GM12872 (cell line): ENCODE measurements at regions not wholly inside any gene's neighbourhood (a gene's known extent, or its start where the extent isn't known, plus 50 kb on each side); places are given as distances from the start of the nearest gene placed in this dataset.

Experiments used
- CTCF ChIP-seq: IDR thresholded peaks from 3 replicates; pipeline ENCODE4 v1.5.1; 2011; ENCODE audit warnings: low read depth, mild to moderate bottlenecking, low read length, moderate library complexity; ENCODE audit not compliant: insufficient read depth

GRCh38 chr4:115906428-115906827 is 793.0 kb upstream of the NDST4 start:
- TF ChIP-seq CTCF, result no peak

GRCh38 chr4:115883847-115884246 is 770.4 kb upstream of the NDST4 start:
- no peak for TF ChIP-seq CTCF

GRCh38 chr4:115883231-115883630 is 769.8 kb upstream of the NDST4 start:
- TF ChIP-seq CTCF, result no peak

GRCh38 chr4:115873048-115873447 is 759.6 kb upstream of the NDST4 start:
- no peak for TF ChIP-seq CTCF

GRCh38 chr4:115871596-115871995 is 758.2 kb upstream of the NDST4 start:
- TF ChIP-seq CTCF, result no peak

GRCh38 chr4:115866364-115866896 is 753.0 kb upstream of the NDST4 start:
- no peak for TF ChIP-seq CTCF

GRCh38 chr4:115865736-115866135 is 752.3 kb upstream of the NDST4 start:
- no peak for TF ChIP-seq CTCF

GRCh38 chr4:115852767-115853091 is 739.3 kb upstream of the NDST4 start:
- no peak for TF ChIP-seq CTCF
